ENCODE measurements at regions not wholly inside any gene's neighbourhood (a gene's known extent, or its start where the extent isn't known, plus 50 kb on each side); places are given as distances from the start of the nearest gene placed in this dataset.

GRCh38 chr1:60311838-60312237 is 238.3 kb upstream of the C1orf87 start:
- Histone ChIP-seq H3K36me3 (ENCODE audit: control insufficient read depth in 4 of 4, insufficient read depth in 3 of 4, low read depth in 1 of 4, low read length in 3 of 4) (no peaks in the 10 kb centered on the region), H3K4me1 (ENCODE audit: control insufficient read depth in 4 of 4, insufficient read depth in 4 of 4, low read length in 3 of 4) (no peaks in the 10 kb centered on the region), H3K27me3 (ENCODE audit: control insufficient read depth in 4 of 4, insufficient read depth in 4 of 4, low read length in 3 of 4) (peaks cover 0 to 3% (median 0%) of the 10 kb centered on the region in 4 donors), H3K4me3 (ENCODE audit: low read depth in 1 of 3, low read length in 3 of 3) (no peak overlapping the region), H3K9ac (ENCODE audit: low read depth in 1 of 2, low read length in 2 of 2) (no peak overlapping the region), H3K9me3 (ENCODE audit: control insufficient read depth in 4 of 4, low read length in 3 of 4) (peaks cover 0 to 2% (median 1%) of the 10 kb centered on the region in 4 donors), H3K27ac (ENCODE audit: low read depth in 1 of 2, low read length in 2 of 2) (no peak overlapping the region)
- TF ChIP-seq NR2F2 (IDR thresholded peaks at IDR 0.05) (no peak), REST (IDR thresholded peaks at IDR 0.05) (no peak), GABPA (IDR thresholded peaks at IDR 0.05 in 1 of 2, conservative IDR thresholded peaks at IDR 0.05 in 1 of 2) (no peak)
- no peak for DNase-seq (ENCODE audit: low spot score)

GRCh38 chr1:60299581-60299980 is 226.0 kb upstream of the C1orf87 start:
- Histone ChIP-seq H3K4me3 (ENCODE audit: low read depth in 1 of 3, low read length in 3 of 3) (no peak overlapping the region), H3K9me3 (ENCODE audit: control insufficient read depth in 4 of 4, low read length in 3 of 4) (peaks cover 0 to 5% (median 0%) of the 10 kb centered on the region in 4 donors), H3K27ac (ENCODE audit: low read depth in 1 of 2, low read length in 2 of 2) (no peak overlapping the region), H3K4me1 (ENCODE audit: control insufficient read depth in 4 of 4, insufficient read depth in 4 of 4, low read length in 3 of 4) (no peaks in the 10 kb centered on the region), H3K9ac (ENCODE audit: low read depth in 1 of 2, low read length in 2 of 2) (no peak overlapping the region), H3K36me3 (ENCODE audit: control insufficient read depth in 4 of 4, insufficient read depth in 3 of 4, low read depth in 1 of 4, low read length in 3 of 4) (no peaks in the 10 kb centered on the region), H3K27me3 (ENCODE audit: control insufficient read depth in 4 of 4, insufficient read depth in 4 of 4, low read length in 3 of 4) (no peaks in the 10 kb centered on the region)
- no peak for TF ChIP-seq HNF4G (IDR thresholded peaks at IDR 0.05)
- TF ChIP-seq NR2F2 (IDR thresholded peaks at IDR 0.05): no peak
- TF ChIP-seq FOXA2 (IDR thresholded peaks at IDR 0.05): no peak
- no peak for TF ChIP-seq GABPA (IDR thresholded peaks at IDR 0.05 in 1 of 2, conservative IDR thresholded peaks at IDR 0.05 in 1 of 2)
- TF ChIP-seq REST (IDR thresholded peaks at IDR 0.05): no peak
- no peak for TF ChIP-seq CTCF (IDR thresholded peaks at IDR 0.05; ENCODE audit: low read depth, low read length, missing input control)
- no peak for TF ChIP-seq FOXA1 (IDR thresholded peaks at IDR 0.05)
- no peak for TF ChIP-seq TAF1 (conservative IDR thresholded peaks at IDR 0.05)
- TF ChIP-seq RAD21 (IDR thresholded peaks at IDR 0.05): no peak
- TF ChIP-seq YY1 (IDR thresholded peaks at IDR 0.05): no peak
- no peak for TF ChIP-seq EGR1 (IDR thresholded peaks at IDR 0.05; ENCODE audit: low read depth in 2 of 2)
- no peak for TF ChIP-seq ATF3 (IDR thresholded peaks at IDR 0.05)
- TF ChIP-seq HNF4A (conservative IDR thresholded peaks at IDR 0.05): no peak
- no peak for TF ChIP-seq JUND (IDR thresholded peaks at IDR 0.05)
- no peak for TF ChIP-seq RXRA (IDR thresholded peaks at IDR 0.05)
- DNase-seq (ENCODE audit: low spot score): no peak
- 73% methylated on average over 5 of the region's 5 CpGs for WGBS
